ENCODE measurements at regions not wholly inside any gene's neighbourhood (a gene's known extent, or its start where the extent isn't known, plus 50 kb on each side); places are given as distances from the start of the nearest gene placed in this dataset.

DNA sequence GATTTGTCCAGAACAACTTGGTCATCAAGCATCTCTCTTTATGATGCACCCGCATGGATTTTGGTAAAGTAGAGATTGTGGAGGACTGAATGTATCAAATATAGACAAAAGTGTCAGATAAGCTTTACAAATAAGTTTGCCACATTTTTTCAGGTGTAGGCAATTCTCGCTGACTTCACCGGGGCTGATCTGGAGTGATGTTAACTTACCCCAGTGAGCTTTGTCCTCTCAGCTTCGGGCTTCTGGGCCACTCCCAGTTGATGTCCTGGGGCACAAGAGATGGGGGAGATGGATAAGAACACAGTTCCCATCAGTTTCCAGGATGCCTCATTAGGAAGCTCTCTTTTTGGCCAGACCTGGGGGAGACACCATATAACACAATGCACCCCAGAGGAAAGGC, 117.7 kb downstream of the ETS2 start:
- no peak for DNase-seq

DNA sequence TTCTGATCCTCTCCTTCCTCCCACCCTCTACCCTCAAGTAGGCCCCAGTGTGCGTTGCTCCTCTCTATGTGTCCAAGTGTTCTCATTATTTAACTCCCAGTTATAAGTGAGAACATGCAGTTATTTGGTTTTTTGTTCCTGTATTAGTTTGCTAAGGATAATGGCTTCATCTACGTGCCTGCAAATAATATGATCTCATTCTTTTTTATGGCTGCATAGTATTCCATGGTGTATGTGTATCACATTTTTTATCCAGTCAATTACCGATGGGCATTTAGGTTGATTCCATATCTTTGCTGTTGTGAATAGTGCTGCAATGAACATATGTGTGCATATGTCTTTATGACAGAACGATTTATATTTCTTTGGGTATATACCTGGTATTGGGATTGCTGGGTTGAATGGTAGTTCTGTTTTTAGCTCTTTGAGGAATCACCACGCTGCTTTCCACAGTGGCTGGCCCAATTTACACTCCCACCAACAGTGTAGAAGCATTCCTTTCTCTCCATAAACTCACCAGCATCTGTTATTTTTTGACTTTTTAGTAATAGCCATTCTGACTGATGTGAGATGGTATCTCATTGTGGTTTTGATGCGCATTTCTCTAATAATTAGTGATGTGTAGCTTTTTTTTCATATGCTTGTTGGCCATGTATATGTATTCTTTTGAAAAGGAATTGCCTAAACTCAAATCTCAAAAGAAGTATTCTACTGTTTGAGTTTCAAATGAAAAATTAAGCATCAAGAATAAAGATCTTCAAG, 116.9 kb downstream of the ETS2 start:
- no peak for DNase-seq

DNA sequence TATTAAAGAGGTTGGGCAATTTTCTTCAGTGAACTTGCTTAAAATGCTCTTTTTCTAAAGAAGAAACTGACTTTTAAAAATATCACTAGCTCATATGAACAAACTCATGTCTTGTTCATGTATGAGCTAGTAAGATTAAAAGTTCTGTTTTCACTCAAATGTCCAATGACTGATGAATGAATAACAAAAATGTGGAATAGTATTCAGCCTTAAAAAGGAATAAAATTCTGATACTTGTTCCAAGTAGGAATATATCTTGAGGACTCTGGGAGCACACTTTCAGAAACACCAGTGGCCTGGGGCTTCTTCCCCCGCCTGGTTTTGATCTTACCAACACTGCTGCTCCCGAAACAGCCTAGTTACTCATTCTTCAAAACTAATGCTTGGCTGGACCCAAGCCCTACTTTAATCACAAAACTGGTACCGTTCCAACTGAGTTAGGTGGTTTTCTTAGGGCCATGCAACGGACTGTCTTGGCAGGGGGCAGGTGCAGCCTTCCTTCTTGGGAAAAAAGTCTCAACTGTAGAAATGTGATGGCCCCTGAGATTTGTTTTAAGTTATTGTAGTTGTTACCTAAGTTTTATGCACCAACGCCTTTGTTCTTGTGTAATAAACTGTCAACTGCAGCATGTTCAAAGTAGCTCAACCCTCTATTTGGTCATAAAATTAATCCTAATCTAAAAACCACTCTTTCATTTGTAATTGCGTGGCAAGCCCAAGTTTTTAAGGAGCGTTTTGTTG, 116.0 kb downstream of the ETS2 start:
- DNase-seq = no peak

DNA sequence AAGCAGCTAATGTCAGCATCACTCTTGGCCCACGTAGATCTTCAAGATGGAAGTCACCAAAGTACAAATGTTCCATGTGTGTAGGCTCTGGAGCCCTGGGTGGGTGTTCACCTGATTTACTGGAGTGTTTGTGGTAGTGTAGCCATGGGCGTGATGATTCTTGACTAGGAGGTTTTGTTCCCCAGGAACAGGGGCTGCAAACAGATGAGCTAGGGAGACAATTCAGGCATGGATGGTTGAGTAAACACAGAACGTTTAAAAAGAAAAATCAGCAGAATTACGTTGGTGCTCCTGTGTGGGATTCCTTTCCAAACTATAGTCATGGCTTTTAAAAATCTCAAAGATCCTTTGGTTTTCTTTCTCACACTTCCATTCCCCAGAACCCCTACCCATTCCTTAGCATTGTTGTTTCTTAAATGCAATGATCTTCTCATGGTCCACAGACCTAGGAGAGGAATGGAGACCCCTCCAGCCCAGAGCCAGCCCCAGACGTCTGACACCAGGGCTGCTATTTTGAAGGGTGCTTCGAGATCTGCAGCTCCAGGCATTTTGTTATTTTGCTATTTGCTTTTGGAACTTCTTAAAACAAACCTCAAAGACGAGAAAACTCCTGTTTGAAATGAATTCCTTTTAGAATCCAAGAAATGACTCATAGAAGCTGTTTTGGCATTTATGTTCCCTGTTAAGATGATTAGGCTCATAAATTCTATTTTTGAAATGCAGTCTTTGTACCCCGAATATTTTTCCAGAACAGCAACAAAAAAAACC, 115.1 kb downstream of the ETS2 start:
- no peak for DNase-seq

DNA sequence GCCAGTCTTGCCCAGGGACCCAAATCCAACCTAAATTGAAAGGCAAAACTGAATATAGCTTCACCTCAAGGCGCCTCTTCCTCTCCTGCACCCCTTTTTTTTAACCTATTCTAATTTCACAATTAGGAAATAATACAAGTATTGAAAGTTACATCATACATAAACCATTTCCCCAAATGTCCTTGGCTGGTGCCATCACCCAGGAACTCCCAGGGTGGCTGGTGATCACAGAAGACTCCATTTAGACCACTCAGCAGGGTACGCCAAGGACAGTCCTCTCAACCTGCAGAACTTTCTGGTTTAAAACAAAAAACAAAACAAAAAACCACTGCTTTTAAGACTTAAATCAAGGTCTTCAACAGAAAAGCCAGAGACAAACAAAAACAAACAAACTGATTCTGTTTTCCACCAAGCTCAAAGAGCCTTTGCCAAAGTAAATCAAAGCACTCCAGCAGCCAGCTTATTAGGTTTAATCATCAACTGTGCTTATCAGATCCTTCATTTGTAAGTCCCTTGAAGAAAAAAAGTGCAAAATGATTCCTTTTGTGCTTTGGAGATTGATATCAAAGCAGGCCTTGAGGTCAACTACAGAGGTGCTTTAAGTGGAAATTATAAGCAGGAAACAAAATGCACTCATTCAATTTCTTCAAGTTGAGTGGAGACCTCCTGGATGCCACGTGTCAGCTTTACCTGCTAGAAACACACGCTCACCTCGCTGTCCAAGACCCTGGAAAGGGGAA, 113.0 kb downstream of the ETS2 start:
- no peak for DNase-seq

DNA sequence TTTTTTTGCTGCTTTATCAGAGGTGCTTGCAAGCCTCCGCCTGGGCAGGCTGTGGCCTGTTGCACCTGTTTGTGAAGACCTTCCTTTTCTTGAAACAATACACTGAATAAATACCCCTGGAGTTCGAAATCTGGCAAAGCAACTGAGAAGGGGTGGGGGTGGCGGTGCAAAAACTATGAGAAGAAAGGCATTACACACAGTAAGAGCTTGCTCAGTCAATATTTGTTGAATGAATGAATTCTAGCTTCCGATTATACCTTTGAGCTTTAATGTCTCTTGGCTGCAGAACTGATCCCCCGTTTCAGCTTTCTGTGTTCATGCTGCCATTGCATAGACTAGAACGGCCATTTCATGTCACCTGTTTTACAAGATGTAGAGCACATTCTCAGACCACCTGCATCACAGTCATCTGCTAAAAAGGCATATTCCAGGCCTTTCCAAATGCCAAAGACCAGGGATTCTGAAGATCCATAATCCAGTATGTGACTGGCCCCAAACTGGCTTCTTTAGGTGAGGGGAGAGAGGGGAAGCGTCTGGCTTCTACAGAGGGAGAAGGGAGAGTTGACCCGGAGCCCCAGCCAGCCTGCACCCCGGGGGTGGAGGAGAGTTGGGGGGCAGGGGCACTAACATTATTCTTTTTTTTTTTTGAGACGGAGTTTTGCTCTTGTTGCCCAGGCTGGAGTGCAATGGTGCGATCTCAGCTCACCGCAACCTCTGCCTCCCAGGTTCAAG, 111.5 kb downstream of the ETS2 start:
- DNase-seq = no peak

DNA sequence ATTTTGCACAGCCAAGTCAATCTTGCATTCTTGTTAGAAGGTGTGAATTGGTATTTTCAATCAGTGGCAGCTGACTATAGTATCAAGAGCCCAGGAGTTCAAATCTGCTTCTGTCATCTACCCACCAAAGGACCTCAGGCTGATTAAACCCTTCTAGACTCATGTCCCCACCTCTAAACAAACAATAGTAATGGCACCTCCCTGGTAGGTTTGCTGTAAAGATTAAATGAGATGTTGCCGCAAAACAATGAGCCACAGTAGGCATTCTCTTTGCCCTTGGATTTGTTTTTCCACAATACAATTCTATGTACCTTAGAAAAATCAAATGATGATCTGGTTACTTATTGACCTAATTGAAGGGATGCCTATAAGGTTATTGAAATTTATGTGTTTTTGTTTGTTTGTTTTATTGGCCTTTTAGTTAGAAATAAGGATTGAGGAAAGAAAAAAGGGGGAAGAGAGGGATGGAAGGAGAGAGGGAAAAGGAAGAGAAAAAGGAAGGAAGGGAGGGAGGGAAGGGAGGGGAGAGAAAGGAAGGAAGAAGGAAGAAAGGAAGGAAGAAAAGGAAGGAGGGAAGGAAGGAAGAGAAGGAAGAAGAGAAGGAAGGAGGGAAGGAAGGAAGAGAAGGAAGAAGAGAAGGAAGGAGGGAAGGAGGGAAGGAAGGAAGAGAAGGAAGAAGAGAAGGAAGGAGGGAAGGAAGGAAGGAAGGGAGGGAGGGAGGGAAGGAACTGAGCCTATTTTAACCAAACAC, 110.7 kb downstream of the ETS2 start:
- no peak for DNase-seq

DNA sequence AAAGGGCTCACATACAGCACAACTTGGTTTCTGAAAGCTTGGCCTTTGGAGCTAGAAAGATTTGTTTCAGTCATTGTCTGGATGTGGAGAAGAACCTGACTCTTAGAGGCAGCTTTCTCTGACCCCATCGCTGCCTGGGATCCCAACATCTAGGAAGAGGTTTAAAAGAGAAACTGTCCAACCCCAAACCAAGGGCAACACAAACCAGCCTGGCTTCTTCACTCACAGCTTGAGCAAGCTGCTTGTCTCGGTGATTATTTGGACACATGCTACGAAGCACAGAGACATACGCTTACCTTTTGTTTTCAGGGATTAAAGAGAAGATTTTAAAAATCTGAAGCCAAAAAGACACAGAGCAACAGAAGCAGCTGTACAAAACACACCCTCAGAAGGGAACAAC, 109.8 kb downstream of the ETS2 start:
- DNase-seq = no peak

DNA sequence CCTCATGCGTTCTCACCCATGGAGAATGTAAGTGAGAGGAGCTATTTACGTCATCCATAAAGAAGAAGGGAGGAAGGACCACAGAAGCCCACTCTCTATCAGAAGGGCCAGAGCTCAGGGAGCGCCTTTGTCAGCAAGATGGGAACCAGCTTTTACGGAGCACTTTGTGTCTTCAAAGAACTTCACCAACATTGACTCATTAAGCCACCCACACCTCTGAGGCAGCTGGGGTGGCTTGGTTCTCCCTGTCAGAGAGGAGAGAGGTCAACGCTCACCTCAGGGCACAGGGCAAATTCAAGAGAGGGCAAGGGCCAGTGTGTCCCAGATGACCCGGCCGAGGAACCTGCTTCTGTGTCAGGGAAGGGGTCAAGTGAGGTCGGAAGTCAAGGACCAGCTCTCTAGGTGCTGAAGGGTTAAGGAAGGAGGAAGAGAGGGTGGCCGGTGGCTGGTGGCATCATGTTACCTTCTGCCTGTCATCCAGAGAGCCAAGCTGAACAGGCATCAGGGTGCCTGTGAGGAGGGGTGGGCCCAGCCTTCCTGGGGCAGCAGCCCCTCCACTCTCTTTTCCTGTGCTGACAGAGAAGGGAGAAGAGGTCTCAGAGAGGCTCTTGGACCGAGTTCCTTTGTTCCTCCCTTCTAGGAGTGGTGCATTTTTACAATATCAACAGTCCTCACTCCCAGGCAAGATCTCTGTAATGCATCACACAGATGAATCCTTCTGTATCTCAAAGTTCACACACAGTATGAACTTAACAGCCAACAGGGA, 109.0 kb downstream of the ETS2 start:
- DNase-seq = peak; percentile 39

DNA sequence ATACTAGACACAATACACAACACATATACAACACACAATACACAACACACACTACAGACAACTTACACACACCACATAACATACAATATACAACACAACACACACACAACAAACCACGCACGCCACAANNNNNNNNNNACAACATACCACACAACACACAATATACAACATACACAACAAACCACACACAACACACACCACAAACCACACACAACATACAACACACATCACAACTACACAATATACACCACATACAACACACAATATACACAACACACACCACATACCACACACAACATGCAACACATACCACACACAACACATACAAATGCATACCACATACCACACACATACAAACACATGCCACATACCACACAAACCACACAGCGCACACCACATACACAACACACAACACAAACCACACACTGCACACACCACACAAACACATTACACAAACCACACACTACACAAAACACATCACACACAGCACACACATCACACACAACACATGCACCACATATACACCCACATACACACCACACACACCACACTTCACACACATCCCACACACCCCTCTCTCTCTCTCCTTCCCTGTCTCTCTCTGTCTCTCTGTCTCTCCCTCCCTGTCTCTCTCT, 108.3 kb downstream of the ETS2 start:
- DNase-seq = no peak

DNA sequence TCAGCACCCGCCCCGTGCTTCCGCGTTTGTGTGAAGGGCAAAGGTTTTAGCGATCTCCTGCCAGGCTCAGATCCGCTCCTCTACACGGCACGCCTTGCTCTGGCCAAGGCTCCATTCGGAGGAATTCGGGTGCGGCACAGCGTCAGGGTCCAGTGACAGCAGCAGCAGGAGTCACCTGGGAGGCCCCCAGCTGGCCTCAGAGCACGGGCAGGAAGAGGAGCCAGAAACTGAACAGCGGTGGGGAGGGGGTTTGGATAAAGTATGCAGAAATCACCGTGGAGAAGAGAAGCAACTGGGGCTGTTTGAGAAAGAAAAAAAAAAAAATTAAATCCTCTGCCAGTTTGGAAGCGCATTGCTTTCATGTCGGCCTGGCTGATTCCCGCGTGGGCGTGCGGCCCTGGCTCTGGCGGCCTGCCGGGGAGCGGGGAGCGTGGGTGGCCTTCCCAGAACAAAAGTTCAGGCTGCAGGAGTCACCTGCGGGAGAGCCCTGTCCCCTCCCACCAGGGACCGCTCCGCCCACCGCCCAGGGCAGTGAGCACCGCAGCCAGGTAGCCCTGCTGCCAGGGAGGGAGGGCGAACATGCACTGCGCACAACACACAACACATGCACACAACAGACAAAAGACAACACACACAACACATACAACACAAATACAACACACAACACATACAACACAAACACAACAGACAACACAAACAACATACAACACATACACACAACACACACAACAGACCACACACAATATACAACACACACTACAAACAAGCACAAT, 107.6 kb downstream of the ETS2 start:
- peak; percentile 87 for DNase-seq

DNA sequence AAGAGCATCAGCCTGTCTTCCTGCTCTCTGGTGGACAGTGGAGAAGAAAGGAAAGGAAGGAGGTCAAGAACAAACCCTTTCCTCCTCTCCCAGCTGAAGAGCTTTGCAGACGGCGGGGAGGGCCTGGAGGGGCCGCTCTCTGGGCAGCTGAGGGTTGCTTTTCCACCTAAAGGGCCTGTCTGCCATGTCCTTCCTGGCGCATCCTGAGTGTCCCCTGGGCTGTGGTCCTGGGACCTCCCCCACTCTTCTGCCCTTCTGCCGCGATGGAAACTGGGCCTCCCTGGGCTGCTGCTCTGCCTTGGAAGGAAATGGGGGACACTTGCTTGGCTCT, 107.0 kb downstream of the ETS2 start:
- no peak for DNase-seq

DNA sequence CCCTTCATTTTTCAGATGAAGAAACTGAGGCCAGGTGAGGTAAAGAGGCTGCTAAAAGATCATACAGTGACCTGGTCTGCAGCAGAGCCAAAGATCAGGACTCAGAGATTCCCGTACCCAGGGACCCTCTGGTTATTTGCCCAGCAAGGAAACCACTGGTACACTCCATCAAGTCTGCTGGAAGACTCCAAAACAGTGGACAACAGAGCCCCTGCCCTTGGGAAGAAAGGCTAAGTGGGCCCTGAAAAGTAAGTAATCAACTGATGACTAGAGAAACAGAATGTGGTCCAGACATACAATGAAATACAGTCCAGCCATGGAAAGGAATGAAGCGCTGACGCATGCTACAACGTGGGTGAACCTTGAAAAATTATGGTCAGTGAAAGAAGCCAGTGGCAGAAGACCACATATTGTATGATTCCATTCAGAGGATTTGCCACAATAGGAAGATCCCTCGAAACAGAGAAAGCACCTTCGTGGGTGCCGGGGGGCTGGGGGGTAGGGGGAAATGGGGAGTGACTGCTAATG, 106.4 kb downstream of the ETS2 start:
- DNase-seq = no peak

DNA sequence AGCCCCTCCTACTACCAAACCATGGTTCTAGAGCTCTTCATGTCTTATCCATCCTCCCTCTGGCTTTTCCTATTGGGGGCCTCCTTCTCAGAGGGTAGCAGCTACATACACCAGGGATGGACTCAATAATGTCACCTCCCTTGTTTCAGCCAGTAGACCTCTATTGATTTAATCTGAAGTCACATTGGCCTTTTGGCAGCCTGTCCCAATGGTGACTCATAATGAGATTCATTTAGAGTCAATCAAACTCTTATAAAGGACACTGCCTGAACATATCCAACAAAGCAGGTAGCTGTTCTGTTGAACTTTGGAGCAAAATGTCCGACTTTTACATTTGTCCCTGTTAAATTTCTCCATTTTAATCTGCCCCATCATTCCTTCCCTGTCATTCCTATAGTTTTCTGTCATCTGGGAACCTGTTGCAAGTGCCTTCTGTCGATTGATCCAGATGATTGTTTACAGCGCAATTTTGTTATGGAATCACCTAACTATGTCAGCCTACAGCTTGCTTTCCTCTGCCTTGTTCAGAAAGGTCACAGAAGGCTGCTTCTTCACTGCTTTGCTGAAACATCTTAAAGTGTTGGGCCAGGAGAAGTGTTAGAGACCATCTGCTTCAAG, 105.9 kb downstream of the ETS2 start:
- DNase-seq = no peak

DNA sequence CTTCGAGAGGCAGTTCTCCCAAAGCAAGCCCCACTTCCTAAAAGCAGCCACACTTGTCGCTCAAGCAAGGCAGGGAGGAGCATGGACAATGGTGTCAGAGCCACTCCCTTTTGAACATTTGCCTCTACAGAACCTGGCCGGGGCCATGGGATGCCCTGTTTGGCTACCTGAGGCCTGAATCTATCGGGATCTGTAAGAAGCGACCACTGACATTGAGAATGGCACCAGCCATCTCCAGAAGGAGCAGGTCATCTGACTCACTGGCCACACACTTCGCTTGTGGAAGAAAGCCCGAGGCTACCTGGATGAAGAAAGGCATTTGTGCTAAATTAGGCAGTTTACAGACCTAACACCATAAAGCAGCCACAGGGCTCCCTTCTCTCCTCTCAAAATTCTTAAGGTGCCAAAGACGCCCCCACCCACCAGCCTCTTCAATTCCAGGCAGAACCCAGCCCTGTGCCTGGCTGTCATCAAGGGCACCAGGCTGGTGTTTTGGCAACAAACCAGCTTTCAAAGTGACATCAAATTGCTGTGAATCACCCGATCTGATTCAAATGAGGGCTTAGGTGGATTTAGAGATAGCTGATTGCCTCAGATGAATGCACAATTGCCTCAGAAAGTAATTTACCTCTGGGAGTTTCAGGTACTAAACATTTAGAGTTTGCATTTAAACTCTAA, 104.8 kb downstream of the ETS2 start:
- DNase-seq = peak; percentile 41

DNA sequence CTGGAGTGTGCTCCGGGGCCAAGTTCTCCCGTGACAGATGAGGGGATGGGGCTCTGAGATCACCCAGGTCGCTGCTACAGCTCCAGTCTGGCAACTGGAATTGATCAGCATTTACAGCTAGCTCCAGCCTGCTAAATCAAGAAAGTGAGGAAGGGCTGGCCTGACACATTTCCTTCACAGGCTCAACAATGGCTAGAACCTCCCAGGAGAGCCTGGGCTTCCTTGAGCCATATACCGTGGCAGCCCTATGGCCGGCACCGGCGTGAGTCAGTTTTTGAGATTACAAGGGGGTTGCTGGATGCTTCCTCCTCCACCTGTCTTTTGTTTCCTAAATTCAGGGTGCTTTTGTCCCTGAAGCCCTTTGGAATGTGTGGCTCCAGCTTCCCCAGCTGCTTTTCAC, 104.2 kb downstream of the ETS2 start:
- DNase-seq = no peak

DNA sequence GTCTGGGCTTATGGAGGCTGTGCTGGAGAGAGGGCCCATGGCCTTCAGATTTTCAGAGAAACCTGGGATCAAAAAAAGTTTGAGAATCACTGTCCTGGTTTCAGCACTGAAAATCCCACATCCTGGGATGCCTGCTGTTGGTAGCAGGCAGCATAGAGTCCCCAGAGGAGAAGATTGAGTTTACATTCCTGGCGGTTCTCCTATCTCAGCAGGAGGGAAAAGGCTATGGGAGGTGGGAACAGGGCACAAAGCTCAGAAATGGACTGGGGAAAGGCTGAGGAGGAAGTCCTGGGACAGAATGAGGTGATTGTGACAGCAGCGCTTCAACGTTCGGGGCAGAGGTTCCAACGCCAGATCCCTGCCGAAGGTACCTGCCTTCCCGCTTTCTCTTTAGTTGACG, 103.4 kb downstream of the ETS2 start:
- DNase-seq = no peak

DNA sequence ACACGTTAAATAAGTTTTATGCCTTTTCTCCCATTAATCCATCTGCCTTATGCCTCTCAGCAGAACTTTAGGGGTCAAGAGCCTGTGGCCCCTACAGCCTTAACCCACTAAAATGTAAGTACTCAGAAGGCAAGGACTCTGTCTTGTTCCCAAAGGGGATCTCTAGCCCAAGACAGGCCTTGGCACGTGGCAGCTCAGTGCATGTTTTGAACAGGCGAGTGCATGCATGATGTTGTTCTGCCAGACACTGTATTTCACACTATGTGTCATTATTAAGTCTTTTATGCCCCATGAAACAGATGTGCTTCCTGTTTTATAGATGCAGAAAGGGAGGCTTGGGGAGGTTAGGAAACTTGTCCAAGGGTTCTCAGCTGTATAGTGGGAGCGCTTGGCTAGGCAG, 102.8 kb downstream of the ETS2 start:
- DNase-seq = no peak
